ENCODE measurements at regions not wholly inside any gene's neighbourhood (a gene's known extent, or its start where the extent isn't known, plus 50 kb on each side); places are given as distances from the start of the nearest gene placed in this dataset.
"Not testable (repeated sequence)": the region's sequence is repeated elsewhere in the genome, so short reads cannot be mapped to it uniquely, and the experiment has no call there.

GRCh38 chr12:128021561-128021960 lies 245.4 kb upstream of the TMEM132C start:
- DNase-seq (ENCODE audit: low spot score) = no peak

- DNase-seq (ENCODE audit: low spot score) = no peak
Observed at GRCh38 chr12:128025589-128026245, 241.3 kb upstream of the TMEM132C start.

GRCh38 chr12:128026696-128027574 lies 240.0 kb upstream of the TMEM132C start:
- no peak for DNase-seq (ENCODE audit: low spot score)

GRCh38 chr12:128033473-128033872 lies 233.5 kb upstream of the TMEM132C start:
- DNase-seq (ENCODE audit: low spot score) = no peak

GRCh38 chr12:128040971-128041370 lies 226.0 kb upstream of the TMEM132C start:
- DNase-seq (ENCODE audit: low spot score) = no peak

GRCh38 chr12:128042283-128042682 lies 224.7 kb upstream of the TMEM132C start:
- DNase-seq (ENCODE audit: low spot score) = not testable (repeated sequence)

GRCh38 chr12:128042825-128043224 lies 224.1 kb upstream of the TMEM132C start:
- DNase-seq (ENCODE audit: low spot score) = no peak

- no peak for DNase-seq (ENCODE audit: low spot score)
Observed at GRCh38 chr12:128043317-128043716, 223.7 kb upstream of the TMEM132C start.

- DNase-seq (ENCODE audit: low spot score) = no peak
Observed at GRCh38 chr12:128047266-128048060, 219.5 kb upstream of the TMEM132C start.

GRCh38 chr12:128052331-128052730 lies 214.6 kb upstream of the TMEM132C start:
- DNase-seq (ENCODE audit: low spot score) = no peak

- DNase-seq (ENCODE audit: low spot score) = no peak
Observed at GRCh38 chr12:128052777-128053176, 214.2 kb upstream of the TMEM132C start.

- DNase-seq (ENCODE audit: low spot score) = no peak
Observed at GRCh38 chr12:128055567-128055966, 211.4 kb upstream of the TMEM132C start.

- DNase-seq (ENCODE audit: low spot score) = no peak
Observed at GRCh38 chr12:128056136-128056801, 210.7 kb upstream of the TMEM132C start.

GRCh38 chr12:128057586-128057985 lies 209.4 kb upstream of the TMEM132C start:
- DNase-seq (ENCODE audit: low spot score) = no peak

GRCh38 chr12:128059621-128060370 lies 207.2 kb upstream of the TMEM132C start:
- no peak for DNase-seq (ENCODE audit: low spot score)

GRCh38 chr12:128068211-128068610 lies 198.8 kb upstream of the TMEM132C start:
- DNase-seq (ENCODE audit: low spot score) = no peak

GRCh38 chr12:128069359-128069997 lies 197.5 kb upstream of the TMEM132C start:
- peak; percentile 63 for DNase-seq (ENCODE audit: low spot score)

GRCh38 chr12:128073937-128074336 lies 193.0 kb upstream of the TMEM132C start:
- DNase-seq (ENCODE audit: low spot score) = no peak

GRCh38 chr12:128075332-128075731 lies 191.6 kb upstream of the TMEM132C start:
- no peak for DNase-seq (ENCODE audit: low spot score)

GRCh38 chr12:128076188-128076587 lies 190.8 kb upstream of the TMEM132C start:
- DNase-seq (ENCODE audit: low spot score) = no peak

Data from NAMALWA (cell line).